ENCODE measurements at regions not wholly inside any gene's neighbourhood (a gene's known extent, or its start where the extent isn't known, plus 50 kb on each side); places are given as distances from the start of the nearest gene placed in this dataset.

DNA sequence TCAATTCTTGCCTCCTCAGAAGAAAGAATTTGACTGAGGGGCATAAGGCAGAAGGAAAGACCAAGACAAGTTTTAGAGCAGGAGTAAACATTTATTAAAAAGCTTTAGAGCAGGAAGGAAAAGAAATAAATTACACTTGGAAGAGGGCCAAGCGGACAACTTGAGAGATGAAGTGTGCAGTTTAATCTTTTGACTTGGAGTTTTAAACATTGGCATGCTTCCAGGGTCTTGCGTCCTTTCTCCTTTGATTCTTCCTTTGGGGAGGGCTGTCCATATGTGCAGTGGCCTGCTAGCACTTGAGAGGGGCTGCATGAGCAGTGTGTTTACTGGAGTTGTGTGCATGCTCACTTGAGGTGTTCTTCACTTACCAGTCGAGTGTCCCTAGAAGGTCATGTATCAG, 275.8 kb upstream of the IL1RAPL1 start:
- Histone ChIP-seq H3K27me3 (ENCODE audit: control insufficient read depth, extremely low read depth, insufficient read depth, low read length) (no peaks in the 10 kb centered on the region), H3K4me2 (ENCODE audit: control insufficient read depth, extremely low read depth, insufficient read depth, low read depth, low read length) (no peak overlapping the region), H3K9me1 (ENCODE audit: control insufficient read depth, extremely low read depth, insufficient read depth, low read length) (no peaks in the 10 kb centered on the region), H3K9me3 (ENCODE audit: control insufficient read depth, low read depth, low read length) (no peaks in the 10 kb centered on the region), H3K9ac (ENCODE audit: control insufficient read depth, extremely low read depth, insufficient read depth, low read length) (no peak overlapping the region), H2AFZ (ENCODE audit: control insufficient read depth, low read length) (no peak overlapping the region), H4K20me1 (ENCODE audit: control insufficient read depth, extremely low read depth, insufficient read depth, low read length) (no peaks in the 10 kb centered on the region), H3K27ac (ENCODE audit: control insufficient read depth, insufficient read depth, low read length) (no peak overlapping the region), H3K4me3 (ENCODE audit: control insufficient read depth in 2 of 3, extremely low read depth in 1 of 3, insufficient read depth in 2 of 3, low read depth in 1 of 3, low read length in 3 of 3) (no peak overlapping the region), H3K4me1 (ENCODE audit: control insufficient read depth, extremely low read depth, insufficient read depth, low read length) (no peaks in the 10 kb centered on the region), H3K36me3 (ENCODE audit: control insufficient read depth in 2 of 2, extremely low read depth in 1 of 2, insufficient read depth in 2 of 2, low read length in 2 of 2) (no peaks in the 10 kb centered on the region), H3K79me2 (ENCODE audit: control insufficient read depth, insufficient read depth, low read length) (no peaks in the 10 kb centered on the region)
- no peak for FAIRE-seq
- TF ChIP-seq, protein P1, sequence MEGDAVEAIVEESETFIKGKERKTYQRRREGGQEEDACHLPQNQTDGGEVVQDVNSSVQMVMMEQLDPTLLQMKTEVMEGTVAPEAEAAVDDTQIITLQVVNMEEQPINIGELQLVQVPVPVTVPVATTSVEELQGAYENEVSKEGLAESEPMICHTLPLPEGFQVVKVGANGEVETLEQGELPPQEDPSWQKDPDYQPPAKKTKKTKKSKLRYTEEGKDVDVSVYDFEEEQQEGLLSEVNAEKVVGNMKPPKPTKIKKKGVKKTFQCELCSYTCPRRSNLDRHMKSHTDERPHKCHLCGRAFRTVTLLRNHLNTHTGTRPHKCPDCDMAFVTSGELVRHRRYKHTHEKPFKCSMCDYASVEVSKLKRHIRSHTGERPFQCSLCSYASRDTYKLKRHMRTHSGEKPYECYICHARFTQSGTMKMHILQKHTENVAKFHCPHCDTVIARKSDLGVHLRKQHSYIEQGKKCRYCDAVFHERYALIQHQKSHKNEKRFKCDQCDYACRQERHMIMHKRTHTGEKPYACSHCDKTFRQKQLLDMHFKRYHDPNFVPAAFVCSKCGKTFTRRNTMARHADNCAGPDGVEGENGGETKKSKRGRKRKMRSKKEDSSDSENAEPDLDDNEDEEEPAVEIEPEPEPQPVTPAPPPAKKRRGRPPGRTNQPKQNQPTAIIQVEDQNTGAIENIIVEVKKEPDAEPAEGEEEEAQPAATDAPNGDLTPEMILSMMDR (optimal IDR thresholded peaks at IDR 0.05 in 1 of 3, IDR thresholded peaks at IDR 0.05 in 1 of 3, conservative IDR thresholded peaks at IDR 0.05 in 1 of 3; ENCODE audit: extremely low read depth in 1 of 3, insufficient read depth in 2 of 3, low read length in 3 of 3) = no peak
- TF ChIP-seq EZH2 (IDR thresholded peaks at IDR 0.05; ENCODE audit: low read length) = no peak
- DNase-seq (ENCODE audit: low read depth, low spot score) = no peak
- dilution Hi-C loops (cut with MboI; ENCODE audit: extremely low pct_ligation_motif_present, low sequenced_read_pairs) = no loop called here

DNA sequence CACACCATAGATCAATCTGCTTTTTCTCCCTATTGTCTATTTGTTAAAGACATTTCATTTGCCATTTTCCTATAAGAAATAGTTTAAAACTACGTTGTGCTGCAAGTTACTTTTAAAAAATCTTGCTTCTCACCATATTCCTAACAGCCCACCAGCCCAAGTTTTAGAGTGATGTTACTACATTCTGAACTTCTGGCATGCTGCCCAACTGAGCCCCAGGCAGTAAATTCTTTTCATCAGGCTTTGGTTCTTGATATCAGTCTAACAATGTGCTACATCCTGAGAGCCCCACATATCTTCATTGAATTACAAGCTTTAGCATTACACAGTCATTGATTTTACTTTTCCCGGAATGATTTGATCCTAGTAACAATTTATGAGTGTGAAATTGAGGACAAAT, 283.8 kb upstream of the IL1RAPL1 start:
- H3K4me3 ChIP-seq (ENCODE audit: control insufficient read depth in 2 of 3, extremely low read depth in 1 of 3, insufficient read depth in 2 of 3, low read depth in 1 of 3, low read length in 3 of 3) = no peak overlapping the region
- no peaks in the 10 kb centered on the region for H3K9me3 ChIP-seq (ENCODE audit: control insufficient read depth, low read depth, low read length)
- DNase-seq (ENCODE audit: low read depth, low spot score) (no peak), FAIRE-seq (no peak)
- H3K4me2 ChIP-seq (ENCODE audit: control insufficient read depth, extremely low read depth, insufficient read depth, low read depth, low read length) = no peak overlapping the region
- TF ChIP-seq, protein P1 (optimal IDR thresholded peaks at IDR 0.05 in 1 of 3, IDR thresholded peaks at IDR 0.05 in 1 of 3, conservative IDR thresholded peaks at IDR 0.05 in 1 of 3; ENCODE audit: extremely low read depth in 1 of 3, insufficient read depth in 2 of 3, low read length in 3 of 3) = no peak
- H3K9me1 ChIP-seq (ENCODE audit: control insufficient read depth, extremely low read depth, insufficient read depth, low read length) = no peaks in the 10 kb centered on the region
- H3K4me1 ChIP-seq (ENCODE audit: control insufficient read depth, extremely low read depth, insufficient read depth, low read length) = no peaks in the 10 kb centered on the region
- H3K27me3 ChIP-seq (ENCODE audit: control insufficient read depth, extremely low read depth, insufficient read depth, low read length) = no peaks in the 10 kb centered on the region
- no peak overlapping the region for H2AFZ ChIP-seq (ENCODE audit: control insufficient read depth, low read length)
- no peak overlapping the region for H3K27ac ChIP-seq (ENCODE audit: control insufficient read depth, insufficient read depth, low read length)
- no peaks in the 10 kb centered on the region for H3K79me2 ChIP-seq (ENCODE audit: control insufficient read depth, insufficient read depth, low read length)
- no peak overlapping the region for H3K9ac ChIP-seq (ENCODE audit: control insufficient read depth, extremely low read depth, insufficient read depth, low read length)
- dilution Hi-C loops (cut with MboI; ENCODE audit: extremely low pct_ligation_motif_present, low sequenced_read_pairs) = no loop called here
- no peaks in the 10 kb centered on the region for H4K20me1 ChIP-seq (ENCODE audit: control insufficient read depth, extremely low read depth, insufficient read depth, low read length)
- no peaks in the 10 kb centered on the region for H3K36me3 ChIP-seq (ENCODE audit: control insufficient read depth in 2 of 2, extremely low read depth in 1 of 2, insufficient read depth in 2 of 2, low read length in 2 of 2)

Data from keratinocyte (primary cell).